K562 (cell line): ENCODE measurements at regions not wholly inside any gene's neighbourhood (a gene's known extent, or its start where the extent isn't known, plus 50 kb on each side); places are given as distances from the start of the nearest gene placed in this dataset.

Experiments used
- TF ChIP-seq, protein P1 (sequence below): fragments of 450-650 bp; IDR thresholded peaks from 2 replicates; pipeline ENCODE4 v1.6.1; 2016; ENCODE audit warnings: mild to moderate bottlenecking, moderate library complexity

DNA sequence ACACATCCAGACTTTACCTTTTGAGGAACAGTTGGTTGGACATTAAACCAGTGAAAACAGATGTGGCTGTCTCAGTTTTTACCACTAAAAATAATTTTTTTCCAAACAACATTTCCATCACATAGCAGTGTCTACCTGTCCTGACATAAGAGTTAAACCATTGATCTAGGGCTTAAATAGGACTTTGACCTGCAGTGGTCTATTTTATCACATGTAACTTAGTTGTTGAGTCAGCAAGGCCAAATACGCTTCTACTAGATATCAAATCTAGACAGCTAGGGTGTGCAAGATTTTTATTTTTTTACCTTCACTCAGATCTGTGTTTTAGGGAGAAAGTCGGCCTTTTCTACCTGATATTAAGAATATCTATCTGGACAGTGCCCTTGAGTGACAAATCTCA is 88.8 kb upstream of the ZFP64 start (continued):
- TF ChIP-seq, protein P1, sequence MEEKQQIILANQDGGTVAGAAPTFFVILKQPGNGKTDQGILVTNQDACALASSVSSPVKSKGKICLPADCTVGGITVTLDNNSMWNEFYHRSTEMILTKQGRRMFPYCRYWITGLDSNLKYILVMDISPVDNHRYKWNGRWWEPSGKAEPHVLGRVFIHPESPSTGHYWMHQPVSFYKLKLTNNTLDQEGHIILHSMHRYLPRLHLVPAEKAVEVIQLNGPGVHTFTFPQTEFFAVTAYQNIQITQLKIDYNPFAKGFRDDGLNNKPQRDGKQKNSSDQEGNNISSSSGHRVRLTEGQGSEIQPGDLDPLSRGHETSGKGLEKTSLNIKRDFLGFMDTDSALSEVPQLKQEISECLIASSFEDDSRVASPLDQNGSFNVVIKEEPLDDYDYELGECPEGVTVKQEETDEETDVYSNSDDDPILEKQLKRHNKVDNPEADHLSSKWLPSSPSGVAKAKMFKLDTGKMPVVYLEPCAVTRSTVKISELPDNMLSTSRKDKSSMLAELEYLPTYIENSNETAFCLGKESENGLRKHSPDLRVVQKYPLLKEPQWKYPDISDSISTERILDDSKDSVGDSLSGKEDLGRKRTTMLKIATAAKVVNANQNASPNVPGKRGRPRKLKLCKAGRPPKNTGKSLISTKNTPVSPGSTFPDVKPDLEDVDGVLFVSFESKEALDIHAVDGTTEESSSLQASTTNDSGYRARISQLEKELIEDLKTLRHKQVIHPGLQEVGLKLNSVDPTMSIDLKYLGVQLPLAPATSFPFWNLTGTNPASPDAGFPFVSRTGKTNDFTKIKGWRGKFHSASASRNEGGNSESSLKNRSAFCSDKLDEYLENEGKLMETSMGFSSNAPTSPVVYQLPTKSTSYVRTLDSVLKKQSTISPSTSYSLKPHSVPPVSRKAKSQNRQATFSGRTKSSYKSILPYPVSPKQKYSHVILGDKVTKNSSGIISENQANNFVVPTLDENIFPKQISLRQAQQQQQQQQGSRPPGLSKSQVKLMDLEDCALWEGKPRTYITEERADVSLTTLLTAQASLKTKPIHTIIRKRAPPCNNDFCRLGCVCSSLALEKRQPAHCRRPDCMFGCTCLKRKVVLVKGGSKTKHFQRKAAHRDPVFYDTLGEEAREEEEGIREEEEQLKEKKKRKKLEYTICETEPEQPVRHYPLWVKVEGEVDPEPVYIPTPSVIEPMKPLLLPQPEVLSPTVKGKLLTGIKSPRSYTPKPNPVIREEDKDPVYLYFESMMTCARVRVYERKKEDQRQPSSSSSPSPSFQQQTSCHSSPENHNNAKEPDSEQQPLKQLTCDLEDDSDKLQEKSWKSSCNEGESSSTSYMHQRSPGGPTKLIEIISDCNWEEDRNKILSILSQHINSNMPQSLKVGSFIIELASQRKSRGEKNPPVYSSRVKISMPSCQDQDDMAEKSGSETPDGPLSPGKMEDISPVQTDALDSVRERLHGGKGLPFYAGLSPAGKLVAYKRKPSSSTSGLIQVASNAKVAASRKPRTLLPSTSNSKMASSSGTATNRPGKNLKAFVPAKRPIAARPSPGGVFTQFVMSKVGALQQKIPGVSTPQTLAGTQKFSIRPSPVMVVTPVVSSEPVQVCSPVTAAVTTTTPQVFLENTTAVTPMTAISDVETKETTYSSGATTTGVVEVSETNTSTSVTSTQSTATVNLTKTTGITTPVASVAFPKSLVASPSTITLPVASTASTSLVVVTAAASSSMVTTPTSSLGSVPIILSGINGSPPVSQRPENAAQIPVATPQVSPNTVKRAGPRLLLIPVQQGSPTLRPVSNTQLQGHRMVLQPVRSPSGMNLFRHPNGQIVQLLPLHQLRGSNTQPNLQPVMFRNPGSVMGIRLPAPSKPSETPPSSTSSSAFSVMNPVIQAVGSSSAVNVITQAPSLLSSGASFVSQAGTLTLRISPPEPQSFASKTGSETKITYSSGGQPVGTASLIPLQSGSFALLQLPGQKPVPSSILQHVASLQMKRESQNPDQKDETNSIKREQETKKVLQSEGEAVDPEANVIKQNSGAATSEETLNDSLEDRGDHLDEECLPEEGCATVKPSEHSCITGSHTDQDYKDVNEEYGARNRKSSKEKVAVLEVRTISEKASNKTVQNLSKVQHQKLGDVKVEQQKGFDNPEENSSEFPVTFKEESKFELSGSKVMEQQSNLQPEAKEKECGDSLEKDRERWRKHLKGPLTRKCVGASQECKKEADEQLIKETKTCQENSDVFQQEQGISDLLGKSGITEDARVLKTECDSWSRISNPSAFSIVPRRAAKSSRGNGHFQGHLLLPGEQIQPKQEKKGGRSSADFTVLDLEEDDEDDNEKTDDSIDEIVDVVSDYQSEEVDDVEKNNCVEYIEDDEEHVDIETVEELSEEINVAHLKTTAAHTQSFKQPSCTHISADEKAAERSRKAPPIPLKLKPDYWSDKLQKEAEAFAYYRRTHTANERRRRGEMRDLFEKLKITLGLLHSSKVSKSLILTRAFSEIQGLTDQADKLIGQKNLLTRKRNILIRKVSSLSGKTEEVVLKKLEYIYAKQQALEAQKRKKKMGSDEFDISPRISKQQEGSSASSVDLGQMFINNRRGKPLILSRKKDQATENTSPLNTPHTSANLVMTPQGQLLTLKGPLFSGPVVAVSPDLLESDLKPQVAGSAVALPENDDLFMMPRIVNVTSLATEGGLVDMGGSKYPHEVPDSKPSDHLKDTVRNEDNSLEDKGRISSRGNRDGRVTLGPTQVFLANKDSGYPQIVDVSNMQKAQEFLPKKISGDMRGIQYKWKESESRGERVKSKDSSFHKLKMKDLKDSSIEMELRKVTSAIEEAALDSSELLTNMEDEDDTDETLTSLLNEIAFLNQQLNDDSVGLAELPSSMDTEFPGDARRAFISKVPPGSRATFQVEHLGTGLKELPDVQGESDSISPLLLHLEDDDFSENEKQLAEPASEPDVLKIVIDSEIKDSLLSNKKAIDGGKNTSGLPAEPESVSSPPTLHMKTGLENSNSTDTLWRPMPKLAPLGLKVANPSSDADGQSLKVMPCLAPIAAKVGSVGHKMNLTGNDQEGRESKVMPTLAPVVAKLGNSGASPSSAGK: no peak
- TF ChIP-seq, all 486 proteins: peak for 0
